PC-3 (cell line): ENCODE measurements at regions not wholly inside any gene's neighbourhood (a gene's known extent, or its start where the extent isn't known, plus 50 kb on each side); places are given as distances from the start of the nearest gene placed in this dataset.

Experiments
- ATAC-seq: fragments of 200-7000 bp; cut with Tn5 transposase; 2 replicates; pipeline ENCODE4 v1.9.1; 2020; ENCODE audit warnings: mild to moderate bottlenecking, moderate library complexity
- BruUV-seq: library from RNA; stranded (reverse); fragments of 400-500 nt; replicated peaks from 2 replicates; lab custom pipeline; 2021; lab: Mats Ljungman, UMichigan
- CTCF ChIA-PET: fragments of 300-600 bp; sonication (Branson Sonifier 250); formaldehyde crosslinking; loops from one replicate; lab custom pipeline; 2022; ENCODE audit warnings: antibody characterized with exemption; lab: Charles Lee
- POLR2A ChIA-PET: fragments of 300-600 bp; sonication (Branson Sonifier 250); formaldehyde crosslinking; loops from one replicate; lab custom pipeline; 2022; ENCODE audit warnings: antibody characterized with exemption; ENCODE audit not compliant: unreplicated experiment; lab: Charles Lee
- DNase-seq: peaks from one replicate; pipeline ENCODE4 v3.0.0-alpha.2; 2015
- H2AFZ ChIP-seq: fragments of 300-600 bp; sonication (generic); 2 replicates; pipeline ENCODE4 v1.6.0; 2016; ENCODE audit warnings: antibody characterized with exemption, low read length
- H3F3A ChIP-seq: fragments of 300-600 bp; sonication (generic); one replicate; pipeline ENCODE4 v1.6.0; 2017; ENCODE audit warnings: antibody characterized with exemption, low read length, control low read depth, mild to moderate bottlenecking; ENCODE audit not compliant: unreplicated experiment
- H3K27ac ChIP-seq: fragments of 300-600 bp; sonication (generic); 2 replicates; pipeline ENCODE4 v1.5.1; 2016; ENCODE audit warnings: mild to moderate bottlenecking, low read length
- H3K27me3 ChIP-seq: fragments of 300-600 bp; sonication (generic); 2 replicates; pipeline ENCODE4 v1.6.1; 2016; ENCODE audit warnings: low read length, mixed read lengths
- H3K36me3 ChIP-seq: fragments of 300-600 bp; sonication (generic); 2 replicates; pipeline ENCODE4 v1.6.1; 2016; ENCODE audit warnings: low read depth, mixed run types, low read length, mixed read lengths
- H3K4me1 ChIP-seq: fragments of 300-600 bp; sonication (generic); 2 replicates; pipeline ENCODE4 v1.5.1; 2016; ENCODE audit warnings: low read length; ENCODE audit not compliant: insufficient read depth
- H3K4me2 ChIP-seq: fragments of 300-600 bp; sonication (generic); 2 replicates; pipeline ENCODE4 v1.6.0; 2016; ENCODE audit warnings: low read length
- H3K4me3 ChIP-seq: fragments of 300-600 bp; sonication (generic); 2 replicates; pipeline ENCODE4 v1.5.1; 2016; ENCODE audit warnings: mild to moderate bottlenecking, low read length, mixed read lengths
- H3K79me2 ChIP-seq: fragments of 300-600 bp; sonication (generic); 2 replicates; pipeline ENCODE4 v1.6.1; 2017; ENCODE audit warnings: low read length, mixed read lengths
- H3K9ac ChIP-seq: fragments of 300-600 bp; sonication (generic); 2 replicates; pipeline ENCODE4 v1.6.0; 2016; ENCODE audit warnings: mild to moderate bottlenecking, low read length
- H3K9me2 ChIP-seq: fragments of 300-600 bp; sonication (generic); replicated peaks from 2 replicates; pipeline ENCODE4 v1.6.1; 2016; ENCODE audit warnings: mixed run types, low read length, mixed read lengths
- H3K9me3 ChIP-seq: fragments of 300-600 bp; sonication (generic); 2 replicates; pipeline ENCODE4 v1.6.1; 2016; ENCODE audit warnings: low read length, mixed read lengths
- H4K20me1 ChIP-seq: fragments of 300-600 bp; sonication (generic); 2 replicates; pipeline ENCODE4 v1.6.1; 2016; ENCODE audit warnings: low read length, mixed read lengths
- CTCF ChIP-seq: fragments of 300-600 bp; sonication (generic); conservative IDR thresholded peaks from 2 replicates; pipeline ENCODE4 v1.5.1; 2017; ENCODE audit warnings: antibody characterized with exemption, low read depth, mild to moderate bottlenecking, low read length
- EZH2 ChIP-seq: fragments of 300-600 bp; sonication (generic); IDR thresholded peaks from one replicate; pipeline ENCODE4 v1.6.1; 2017; ENCODE audit warnings: antibody characterized with exemption, mild to moderate bottlenecking, low read length; ENCODE audit not compliant: unreplicated experiment
- EZH2phosphoT487 ChIP-seq: fragments of 300-600 bp; sonication (generic); IDR thresholded peaks from 2 replicates; pipeline ENCODE4 v1.6.1; 2018; ENCODE audit warnings: mild to moderate bottlenecking, antibody characterized with exemption, low read length, borderline replicate concordance
- intact Hi-C: fragments of 100-400 bp; cut with micrococcal nuclease; formaldehyde crosslinking; loops from 2 replicates; pipeline ENCODE4 v1.9.0; 2023

DNA sequence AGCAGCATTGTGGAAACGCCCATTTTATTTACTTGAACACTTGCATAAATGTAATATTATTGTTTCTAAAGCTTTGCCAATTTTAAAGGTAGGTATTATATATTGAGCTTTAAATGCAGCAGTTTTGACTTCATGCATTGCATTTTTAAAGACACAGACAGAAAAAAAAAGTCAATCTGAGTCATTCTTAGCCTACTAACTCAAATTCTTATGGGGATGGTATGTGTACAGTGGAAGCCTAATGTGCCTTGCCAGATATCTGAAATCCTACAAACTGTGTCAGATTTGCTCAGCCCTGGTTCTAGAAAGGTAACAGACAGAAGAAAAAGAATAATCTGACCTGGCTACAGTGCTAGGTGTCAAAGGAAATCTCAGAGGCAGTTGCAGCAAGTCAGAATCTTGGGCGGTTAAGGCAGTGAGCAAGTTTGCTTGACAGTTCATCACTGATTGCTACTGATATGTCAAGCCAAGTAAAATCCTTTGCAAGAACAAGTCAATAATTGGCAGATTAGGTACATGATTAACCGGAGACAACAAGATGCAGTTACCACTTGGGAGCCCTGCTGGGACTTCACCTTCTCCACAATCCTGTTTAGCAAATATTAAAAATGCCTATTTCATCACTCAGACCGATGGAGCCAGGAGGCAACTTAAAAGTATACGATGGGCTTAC lies 224.8 kb upstream of the WWC1 start:
- no peaks in the 10 kb centered on the region for H3F3A ChIP-seq
- H3K4me1 ChIP-seq, result no peaks in the 10 kb centered on the region
- POLR2A ChIA-PET, result no interaction called here
- H3K36me3 ChIP-seq, result no peaks in the 10 kb centered on the region
- BruUV-seq, result no TSS peak
- intact Hi-C loops, result no loop called here
- no peaks in the 10 kb centered on the region for H4K20me1 ChIP-seq
- H3K4me2 ChIP-seq, result no peak overlapping the region
- CTCF ChIA-PET, result no interaction called here
- H3K9ac ChIP-seq, result no peak overlapping the region
- no peaks in the 10 kb centered on the region for H3K9me3 ChIP-seq
- peaks cover 64% of the 10 kb centered on the region for H3K27me3 ChIP-seq
- H3K27ac ChIP-seq, result no peak overlapping the region
- no peak overlapping the region for H3K4me3 ChIP-seq
- DNase-seq, result no peak
- no peak for ATAC-seq
- no peak overlapping the region for H2AFZ ChIP-seq
- no peaks in the 10 kb centered on the region for H3K79me2 ChIP-seq
- no peak for TF ChIP-seq EZH2phosphoT487
- TF ChIP-seq EZH2, result no peak
- TF ChIP-seq CTCF, result no peak
- no peaks in the 10 kb centered on the region for H3K9me2 ChIP-seq

DNA sequence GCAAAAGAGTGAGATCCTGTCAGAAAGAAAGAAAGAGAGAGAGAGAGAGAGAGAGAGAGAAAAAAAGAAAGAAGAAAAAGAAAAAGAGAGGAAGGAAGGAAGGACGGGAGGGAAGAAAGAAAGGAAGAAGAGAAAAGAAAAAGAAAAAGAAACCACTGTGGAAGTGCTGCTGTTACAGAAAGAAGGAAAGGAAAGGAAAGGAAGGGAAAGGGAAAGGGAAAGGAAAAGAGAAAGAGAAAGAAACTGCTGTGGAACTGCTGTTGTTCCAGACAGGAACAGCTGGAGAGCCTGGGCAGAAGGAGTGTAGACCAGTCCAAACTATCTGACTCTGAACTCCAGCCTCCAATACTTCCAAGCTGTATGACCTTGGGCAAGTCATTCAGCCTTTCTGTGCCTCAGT lies 220.7 kb upstream of the WWC1 start:
- DNase-seq, result no peak
- H3K27me3 ChIP-seq, result peaks cover 30% of the 10 kb centered on the region
- H3K4me3 ChIP-seq, result no peak overlapping the region
- TF ChIP-seq EZH2phosphoT487 (no peak), EZH2 (no peak), CTCF (no peak)
- BruUV-seq, result no TSS peak
- no peak for ATAC-seq
- no peak overlapping the region for H3K4me2 ChIP-seq
- no peaks in the 10 kb centered on the region for H3K9me3 ChIP-seq
- H4K20me1 ChIP-seq, result no peaks in the 10 kb centered on the region
- POLR2A ChIA-PET, result no interaction called here
- no peaks in the 10 kb centered on the region for H3K9me2 ChIP-seq
- no peaks in the 10 kb centered on the region for H3K4me1 ChIP-seq
- H3K9ac ChIP-seq, result no peak overlapping the region
- no peaks in the 10 kb centered on the region for H3K79me2 ChIP-seq
- no peak overlapping the region for H3K27ac ChIP-seq
- no peaks in the 10 kb centered on the region for H3K36me3 ChIP-seq
- CTCF ChIA-PET, result no interaction called here
- H2AFZ ChIP-seq, result no peak overlapping the region
- no peaks in the 10 kb centered on the region for H3F3A ChIP-seq
- intact Hi-C loops, result no loop called here

DNA sequence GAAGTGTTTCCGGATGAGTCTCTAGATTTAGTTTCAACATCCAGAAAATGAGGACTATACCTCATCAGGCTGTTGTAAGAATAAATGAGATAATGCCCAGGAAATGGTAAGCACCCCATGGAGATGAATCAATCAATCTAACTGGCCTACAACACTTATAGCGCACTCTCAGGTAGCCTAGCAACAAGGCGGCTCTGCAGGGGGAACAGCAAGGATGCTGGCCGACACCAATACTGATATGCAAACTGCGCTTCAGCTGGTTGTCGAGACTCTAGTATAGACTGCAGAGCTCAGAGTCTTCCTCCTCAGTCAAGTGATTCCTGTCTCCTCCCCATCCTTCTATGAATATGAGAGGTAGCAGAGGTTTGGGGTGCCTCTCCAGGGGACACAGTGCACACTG lies 218.8 kb upstream of the WWC1 start:
- ATAC-seq (no peak), DNase-seq (no peak)
- Histone ChIP-seq H3K4me2 (no peak overlapping the region), H2AFZ (no peak overlapping the region), H3K9me3 (no peaks in the 10 kb centered on the region), H3K9ac (no peak overlapping the region), H3K27me3 (peaks cover 21% of the 10 kb centered on the region), H3K4me1 (no peaks in the 10 kb centered on the region), H4K20me1 (no peaks in the 10 kb centered on the region), H3F3A (no peaks in the 10 kb centered on the region), H3K36me3 (no peaks in the 10 kb centered on the region), H3K27ac (no peak overlapping the region), H3K79me2 (no peaks in the 10 kb centered on the region), H3K9me2 (no peaks in the 10 kb centered on the region), H3K4me3 (no peak overlapping the region)
- TF ChIP-seq EZH2 (no peak), CTCF (no peak), EZH2phosphoT487 (no peak)
- ChIA-PET POLR2A (no interaction called here), CTCF (no interaction called here)
- BruUV-seq, result no TSS peak
- intact Hi-C loops, result no loop called here
